GM19023 (cell line): ENCODE measurements at regions not wholly inside any gene's neighbourhood (a gene's known extent, or its start where the extent isn't known, plus 50 kb on each side); places are given as distances from the start of the nearest gene placed in this dataset.
"Not testable (repeated sequence)": the region's sequence is repeated elsewhere in the genome, so short reads cannot be mapped to it uniquely, and the experiment has no call there.

ENCODE experiments used
- ATAC-seq: cut with Tn5 transposase; IDR thresholded peaks from one replicate; pipeline ENCODE4 v1.9.1; 2021; ENCODE audit warnings: mild to moderate bottlenecking, moderate library complexity; ENCODE audit not compliant: unreplicated experiment

- ATAC-seq: no peak
Observed at GRCh38 chr13:23086968-23087623, 93.7 kb upstream of the SGCG start.

GRCh38 chr13:23087880-23088279 lies 92.9 kb upstream of the SGCG start:
- no peak for ATAC-seq

- ATAC-seq: no peak
Observed at GRCh38 chr13:23098161-23098907, 82.4 kb upstream of the SGCG start.

GRCh38 chr13:23105051-23105450 lies 75.7 kb upstream of the SGCG start:
- no peak for ATAC-seq

- no peak for ATAC-seq
Observed at GRCh38 chr13:23107665-23108064, 73.1 kb upstream of the SGCG start.

GRCh38 chr13:23119131-23119530 lies 61.6 kb upstream of the SGCG start:
- no peak for ATAC-seq

GRCh38 chr13:23127540-23127939 lies 53.2 kb upstream of the SGCG start:
- ATAC-seq: not testable (repeated sequence)

- ATAC-seq: no peak
Observed at GRCh38 chr13:23129331-23129730, 51.4 kb upstream of the SGCG start.
